ENCODE measurements at regions not wholly inside any gene's neighbourhood (a gene's known extent, or its start where the extent isn't known, plus 50 kb on each side); places are given as distances from the start of the nearest gene placed in this dataset.

GRCh38 chr4:136650541-136651277 is 881.6 kb downstream of the PCDH18 start:
- Histone ChIP-seq H3K9me3 (ENCODE audit: low read depth) (no peaks in the 10 kb centered on the region), H3K36me3 (no peaks in the 10 kb centered on the region), H3F3A (ENCODE audit: low read depth) (no peaks in the 10 kb centered on the region), H3K4me1 (no peaks in the 10 kb centered on the region), H3K4me3 (no peak overlapping the region), H2AFZ (replicated peaks) (no peak overlapping the region), H3K4me2 (no peak overlapping the region), H3K27me3 (no peaks in the 10 kb centered on the region), H4K20me1 (ENCODE audit: low read depth) (no peaks in the 10 kb centered on the region), H3K9ac (no peak overlapping the region), H3K79me2 (ENCODE audit: low read depth) (no peaks in the 10 kb centered on the region), H3K27ac (no peak overlapping the region)
- no peak for DNase-seq (ENCODE audit: low spot score)
- no peaks in the 10 kb centered on the region for H3K27me3 Mint-ChIP-seq (ENCODE audit: insufficient read depth, low read depth)
- H3K27ac Mint-ChIP-seq, result no peak overlapping the region
- no peak overlapping the region for H3K4me3 Mint-ChIP-seq
- no peaks in the 10 kb centered on the region for H3K36me3 Mint-ChIP-seq
- no peaks in the 10 kb centered on the region for H3K9me3 Mint-ChIP-seq
- no peak for TF ChIP-seq CTCF (IDR thresholded peaks at IDR 0.05)
- TF ChIP-seq EZH2 (IDR thresholded peaks at IDR 0.05), result no peak
- TF ChIP-seq EZH2phosphoT487 (IDR thresholded peaks at IDR 0.05), result no peak
- H3K4me1 Mint-ChIP-seq, result no peaks in the 10 kb centered on the region

- H3K4me2 ChIP-seq, result no peak overlapping the region
- TF ChIP-seq CTCF (IDR thresholded peaks at IDR 0.05), result no peak
- no peak for TF ChIP-seq EZH2phosphoT487 (IDR thresholded peaks at IDR 0.05)
- no peak for TF ChIP-seq EZH2 (IDR thresholded peaks at IDR 0.05)
- Mint-ChIP-seq H3K27me3 (ENCODE audit: insufficient read depth, low read depth) (no peaks in the 10 kb centered on the region), H3K4me3 (no peak overlapping the region), H3K36me3 (no peaks in the 10 kb centered on the region), H3K9me3 (no peaks in the 10 kb centered on the region), H3K4me1 (no peaks in the 10 kb centered on the region), H3K27ac (no peak overlapping the region)
- H3K27me3 ChIP-seq, result no peaks in the 10 kb centered on the region
- H3F3A ChIP-seq (ENCODE audit: low read depth), result no peaks in the 10 kb centered on the region
- H3K27ac ChIP-seq, result no peak overlapping the region
- no peak overlapping the region for H2AFZ ChIP-seq (replicated peaks)
- DNase-seq (ENCODE audit: low spot score), result no peak
- no peaks in the 10 kb centered on the region for H3K36me3 ChIP-seq
- H3K4me1 ChIP-seq, result peaks cover 13% of the 10 kb centered on the region
- no peak overlapping the region for H3K4me3 ChIP-seq
- no peaks in the 10 kb centered on the region for H3K9me3 ChIP-seq (ENCODE audit: low read depth)
- no peaks in the 10 kb centered on the region for H4K20me1 ChIP-seq (ENCODE audit: low read depth)
- H3K9ac ChIP-seq, result no peak overlapping the region
- H3K79me2 ChIP-seq (ENCODE audit: low read depth), result no peaks in the 10 kb centered on the region
Measured at GRCh38 chr4:136644279-136644678, 888.0 kb downstream of the PCDH18 start.

- H3K9me3 Mint-ChIP-seq, result no peaks in the 10 kb centered on the region
- Histone ChIP-seq H3K27ac (no peak overlapping the region), H3K4me1 (peaks cover 13% of the 10 kb centered on the region), H2AFZ (replicated peaks) (no peak overlapping the region), H3K9me3 (ENCODE audit: low read depth) (no peaks in the 10 kb centered on the region), H3K36me3 (no peaks in the 10 kb centered on the region), H3K9ac (no peak overlapping the region), H3K4me3 (no peak overlapping the region), H3K27me3 (no peaks in the 10 kb centered on the region), H3K4me2 (no peak overlapping the region), H3F3A (ENCODE audit: low read depth) (no peaks in the 10 kb centered on the region), H3K79me2 (ENCODE audit: low read depth) (no peaks in the 10 kb centered on the region), H4K20me1 (ENCODE audit: low read depth) (no peaks in the 10 kb centered on the region)
- DNase-seq (ENCODE audit: low spot score), result no peak
- TF ChIP-seq EZH2 (IDR thresholded peaks at IDR 0.05) (no peak), EZH2phosphoT487 (IDR thresholded peaks at IDR 0.05) (no peak), CTCF (IDR thresholded peaks at IDR 0.05) (no peak)
- no peaks in the 10 kb centered on the region for H3K36me3 Mint-ChIP-seq
- no peaks in the 10 kb centered on the region for H3K27me3 Mint-ChIP-seq (ENCODE audit: insufficient read depth, low read depth)
- no peaks in the 10 kb centered on the region for H3K4me1 Mint-ChIP-seq
- no peak overlapping the region for H3K4me3 Mint-ChIP-seq
- H3K27ac Mint-ChIP-seq, result no peak overlapping the region
Measured at GRCh38 chr4:136643416-136643815, 888.9 kb downstream of the PCDH18 start.
